HK-2 (cell line): ENCODE measurements at regions not wholly inside any gene's neighbourhood (a gene's known extent, or its start where the extent isn't known, plus 50 kb on each side); places are given as distances from the start of the nearest gene placed in this dataset.
"Not testable (repeated sequence)": the region's sequence is repeated elsewhere in the genome, so short reads cannot be mapped to it uniquely, and the experiment has no call there.

Source experiments
- DNase-seq: peaks from one replicate; pipeline ENCODE4 v3.0.0-alpha.2; 2018; ENCODE audit not compliant: unreplicated experiment

DNA sequence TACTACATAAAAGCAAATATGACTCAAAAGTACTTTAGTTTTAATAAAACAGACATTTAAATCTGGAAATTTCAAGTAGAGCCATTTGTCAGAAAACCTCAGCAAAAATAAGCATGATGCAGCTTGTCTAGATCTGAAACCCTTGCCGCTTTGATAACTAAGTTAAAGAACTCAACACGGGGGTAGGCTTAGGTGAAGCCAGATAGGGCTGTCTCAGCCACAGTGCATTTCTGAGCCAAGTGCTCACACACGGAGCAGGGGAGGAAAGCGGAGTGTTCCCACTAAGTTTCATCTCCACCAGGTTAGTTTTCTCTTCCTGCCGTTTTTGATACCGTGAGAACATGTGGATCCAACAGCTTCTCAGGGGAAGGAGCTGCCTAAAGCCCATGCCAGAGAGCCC lies 303.5 kb downstream of the BCL2L11 start:
- not testable (repeated sequence) for DNase-seq

DNA sequence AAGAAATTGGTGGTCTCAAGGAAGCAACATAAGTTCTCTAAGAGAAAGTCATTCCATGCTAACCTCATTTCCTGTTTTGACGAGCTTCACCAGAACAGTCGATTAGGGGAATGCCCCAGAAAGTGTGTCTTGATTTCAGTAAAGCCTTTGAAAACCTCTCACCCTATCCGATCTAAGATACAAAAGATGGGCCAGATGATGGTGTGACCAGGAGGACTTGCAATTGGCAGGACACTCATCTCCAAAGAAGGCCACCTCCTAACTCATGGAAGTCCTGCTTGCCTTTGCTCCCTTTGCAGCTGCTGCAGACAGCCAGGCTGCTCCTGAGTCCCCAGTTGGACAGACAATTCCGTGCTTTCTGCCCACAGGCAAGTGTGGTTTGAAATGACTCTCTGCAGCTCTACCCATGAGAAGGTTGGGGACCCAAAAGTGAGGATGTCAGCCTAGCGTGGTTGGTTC lies 304.2 kb downstream of the BCL2L11 start:
- not testable (repeated sequence) for DNase-seq

DNA sequence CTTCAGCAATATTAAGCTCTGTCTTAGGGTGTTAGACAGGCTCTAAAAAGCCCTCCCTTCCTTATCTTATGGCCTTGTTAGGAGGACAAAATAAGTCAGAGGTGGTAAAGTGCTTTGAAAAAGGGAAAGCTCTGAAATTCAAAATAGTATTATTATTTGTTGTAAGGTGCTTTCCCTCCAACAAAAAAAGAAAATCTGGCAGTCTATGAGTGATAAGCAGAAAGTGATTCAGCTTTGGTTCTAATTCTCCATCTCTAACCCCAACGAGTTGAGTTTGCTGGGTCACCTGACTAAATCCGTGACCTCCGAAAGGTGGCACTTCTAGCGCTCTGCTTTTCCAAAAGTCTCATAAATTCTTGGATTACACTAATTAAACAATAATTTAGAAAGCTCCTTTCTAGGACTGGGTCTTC lies 305.1 kb downstream of the BCL2L11 start:
- not testable (repeated sequence) for DNase-seq

DNA sequence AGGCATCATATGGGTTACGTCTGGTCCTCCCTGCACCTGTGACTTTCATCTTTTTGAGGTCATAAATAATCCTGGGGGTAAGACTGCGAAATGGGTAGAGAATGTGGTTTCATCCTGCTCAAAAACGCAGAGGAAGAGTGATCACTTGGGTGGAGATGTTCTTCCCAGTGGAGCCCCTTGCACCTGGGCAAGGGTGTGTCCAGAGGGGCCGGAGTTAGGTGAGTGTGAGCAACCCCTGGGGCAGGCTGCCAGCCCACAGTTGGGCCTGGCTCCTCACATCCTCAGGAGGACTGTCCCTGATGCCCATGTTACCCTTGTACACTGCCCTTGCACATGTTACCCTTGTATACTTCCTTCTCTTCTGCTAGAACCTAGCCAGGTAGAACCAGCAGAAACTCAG lies 306.6 kb downstream of the BCL2L11 start:
- not testable (repeated sequence) for DNase-seq

DNA sequence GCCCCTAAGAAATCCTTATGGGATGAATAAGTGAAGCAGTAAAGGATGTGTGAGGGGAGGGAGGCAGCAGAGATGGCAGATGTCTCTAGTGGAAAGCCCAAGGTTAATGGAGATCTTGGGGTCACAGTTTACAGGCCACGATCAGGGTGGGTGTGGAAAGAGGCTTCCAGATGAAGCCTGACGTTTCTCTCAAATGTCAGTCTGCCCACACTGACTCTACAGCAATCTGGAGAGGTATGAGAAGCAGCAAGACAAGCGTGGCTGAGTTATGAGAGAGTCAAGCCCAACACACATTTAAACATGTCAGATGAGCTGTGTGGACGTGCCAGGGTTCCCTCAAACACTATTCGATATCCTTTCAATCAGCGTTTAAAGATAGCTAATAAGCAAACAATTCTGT lies 308.2 kb downstream of the BCL2L11 start:
- DNase-seq: not testable (repeated sequence)

DNA sequence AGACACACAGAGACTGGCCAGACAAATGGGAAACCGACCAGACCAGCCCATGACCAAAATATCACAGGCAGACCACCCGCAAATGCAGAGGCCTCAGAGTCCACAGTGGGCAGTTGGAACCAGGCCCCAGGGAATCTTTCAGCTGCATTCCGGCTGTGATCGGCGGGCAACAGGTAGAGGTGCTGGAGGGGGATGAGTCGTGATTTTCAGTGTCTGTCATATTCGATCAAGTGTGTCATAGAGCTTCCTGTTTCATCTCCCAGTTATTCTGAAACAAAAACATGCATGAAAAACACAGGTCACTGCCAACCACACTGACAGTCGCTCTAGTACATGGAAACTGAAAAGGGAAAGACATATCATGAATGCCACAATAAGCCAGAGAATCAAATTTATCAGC lies 308.6 kb downstream of the BCL2L11 start:
- not testable (repeated sequence) for DNase-seq

DNA sequence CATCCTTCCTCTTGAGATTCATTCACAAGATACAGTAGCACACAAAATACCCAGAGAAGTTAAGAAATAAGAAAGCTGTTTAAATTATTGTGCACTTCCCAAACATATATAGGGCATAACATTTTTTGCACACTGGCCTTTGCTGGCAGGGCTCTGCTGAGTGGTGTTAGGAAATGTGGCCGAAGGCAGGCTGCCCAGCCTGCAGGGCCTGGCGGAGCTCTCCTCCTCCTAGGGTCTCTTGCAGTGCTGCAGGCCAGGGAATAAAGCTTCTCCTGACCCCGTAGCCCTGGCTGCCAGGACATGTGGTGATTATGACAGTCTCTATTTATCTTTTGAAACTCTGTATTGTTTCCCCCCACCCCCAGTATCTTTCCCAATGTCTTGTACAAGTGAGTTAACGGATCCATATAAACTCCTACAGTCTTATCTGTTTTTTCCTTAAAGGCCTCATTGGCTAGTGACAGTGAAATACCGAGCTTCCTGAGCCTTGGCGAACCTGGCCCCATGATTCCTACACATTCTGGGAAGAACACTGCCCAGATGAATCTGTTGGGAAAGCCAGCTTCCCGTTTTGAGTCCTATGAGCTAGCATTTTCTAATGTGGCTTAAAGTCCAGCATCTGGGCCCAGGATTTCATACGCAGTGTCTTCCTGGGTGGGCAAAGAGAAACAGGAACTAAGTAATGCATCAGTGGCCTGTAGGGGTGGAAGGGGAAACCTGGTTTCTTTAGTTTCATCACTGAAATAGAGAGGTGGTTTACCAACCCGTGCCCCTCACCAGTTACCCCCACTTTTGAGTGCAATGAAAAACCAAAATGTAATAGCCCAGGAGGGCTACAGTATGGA lies 310.3 kb downstream of the BCL2L11 start:
- not testable (repeated sequence) for DNase-seq

DNA sequence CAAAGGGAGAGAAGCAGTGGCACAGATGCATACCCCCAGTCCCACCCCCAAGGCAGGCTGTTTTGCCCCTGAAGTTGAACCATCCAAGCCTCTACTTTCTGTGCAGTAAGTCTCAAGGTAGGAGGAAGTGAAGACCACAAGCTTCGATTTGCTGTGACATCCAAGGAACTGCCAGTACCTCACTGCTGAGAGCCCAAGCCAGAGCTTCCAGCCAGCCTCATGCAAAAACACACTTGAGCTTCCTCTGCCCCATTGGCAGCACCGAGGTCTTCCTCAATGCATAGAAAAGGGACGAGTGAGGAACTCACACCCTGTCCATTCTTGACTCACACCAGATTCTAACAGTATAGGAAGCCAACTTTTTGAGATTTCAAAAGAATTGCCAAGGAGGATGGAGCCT lies 311.7 kb downstream of the BCL2L11 start:
- not testable (repeated sequence) for DNase-seq

DNA sequence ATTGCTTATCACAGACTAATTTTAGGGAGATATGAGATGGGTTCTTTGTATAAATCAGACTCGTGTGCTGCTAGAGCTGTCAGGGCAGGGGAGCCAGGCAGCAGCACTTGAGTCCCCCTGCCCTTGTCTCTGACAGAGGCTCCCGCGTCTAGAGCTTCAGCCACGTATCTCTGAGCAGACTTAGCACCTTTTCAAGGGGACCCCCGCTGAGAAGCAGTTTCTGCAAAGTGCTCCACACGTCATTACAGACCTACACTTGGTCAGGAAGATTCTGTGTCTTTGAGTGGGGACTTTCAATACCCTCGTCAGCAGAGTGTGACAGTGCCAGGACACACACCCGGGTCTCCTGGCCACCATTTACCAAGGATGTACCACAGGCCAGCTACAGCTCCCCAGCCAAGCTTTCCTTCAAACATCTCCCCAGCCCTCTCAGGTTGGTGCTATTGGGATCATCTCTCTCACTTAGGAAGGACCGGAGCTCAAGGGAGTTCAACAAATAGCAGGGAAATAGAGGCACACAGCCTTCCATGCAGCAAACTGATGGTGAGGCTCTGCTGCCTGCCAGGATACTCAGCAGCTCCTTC lies 312.3 kb downstream of the BCL2L11 start:
- DNase-seq: not testable (repeated sequence)

DNA sequence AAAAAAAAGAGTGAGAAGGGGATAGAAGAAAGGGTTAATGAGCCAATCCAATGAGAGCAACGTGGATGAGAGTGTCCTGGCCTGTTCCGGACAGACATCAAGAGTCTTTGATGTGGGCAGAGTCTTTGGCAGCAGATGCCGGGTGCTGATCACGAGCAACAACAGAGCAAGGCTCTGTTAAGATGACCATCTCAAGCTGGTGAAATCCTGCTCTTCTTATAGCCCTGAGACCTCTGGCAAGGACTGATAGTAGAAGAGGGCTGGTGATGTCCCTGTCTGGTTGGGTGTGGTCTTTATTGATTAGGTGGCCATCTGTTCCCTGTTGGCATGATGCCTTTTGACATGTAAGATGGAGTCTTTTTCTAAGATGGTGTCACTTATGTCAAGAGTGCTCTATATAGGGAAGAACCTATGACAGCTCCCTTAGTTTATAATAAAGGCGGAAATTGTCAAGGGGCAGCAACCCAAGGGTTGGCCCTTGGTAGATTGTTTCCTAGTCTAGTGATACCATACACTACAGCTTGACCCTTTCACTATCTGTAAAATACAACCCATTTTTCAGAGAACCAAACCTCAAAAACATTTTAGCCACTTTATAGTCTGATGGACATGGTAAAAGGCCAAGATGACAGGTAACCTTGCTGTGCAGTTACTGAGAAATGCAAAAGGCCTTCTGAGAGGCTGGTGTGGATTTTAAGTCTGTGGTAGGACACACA lies 313.3 kb downstream of the BCL2L11 start:
- not testable (repeated sequence) for DNase-seq

DNA sequence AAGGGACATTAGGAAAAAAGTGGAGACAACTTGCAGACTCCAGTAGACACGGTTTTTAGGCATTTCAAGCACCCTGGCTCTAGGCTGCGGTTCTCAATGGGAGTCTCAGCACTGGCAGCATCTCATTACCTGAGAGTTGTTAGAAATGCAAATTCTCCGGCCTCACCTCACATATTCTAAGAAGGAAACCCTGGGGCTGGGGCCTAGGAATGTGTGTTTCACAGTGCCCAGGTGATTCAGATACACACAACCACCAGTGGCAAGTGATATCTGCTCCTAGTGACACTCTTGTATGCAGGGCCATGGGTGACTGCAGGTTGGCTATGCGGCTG lies 313.9 kb downstream of the BCL2L11 start:
- not testable (repeated sequence) for DNase-seq

DNA sequence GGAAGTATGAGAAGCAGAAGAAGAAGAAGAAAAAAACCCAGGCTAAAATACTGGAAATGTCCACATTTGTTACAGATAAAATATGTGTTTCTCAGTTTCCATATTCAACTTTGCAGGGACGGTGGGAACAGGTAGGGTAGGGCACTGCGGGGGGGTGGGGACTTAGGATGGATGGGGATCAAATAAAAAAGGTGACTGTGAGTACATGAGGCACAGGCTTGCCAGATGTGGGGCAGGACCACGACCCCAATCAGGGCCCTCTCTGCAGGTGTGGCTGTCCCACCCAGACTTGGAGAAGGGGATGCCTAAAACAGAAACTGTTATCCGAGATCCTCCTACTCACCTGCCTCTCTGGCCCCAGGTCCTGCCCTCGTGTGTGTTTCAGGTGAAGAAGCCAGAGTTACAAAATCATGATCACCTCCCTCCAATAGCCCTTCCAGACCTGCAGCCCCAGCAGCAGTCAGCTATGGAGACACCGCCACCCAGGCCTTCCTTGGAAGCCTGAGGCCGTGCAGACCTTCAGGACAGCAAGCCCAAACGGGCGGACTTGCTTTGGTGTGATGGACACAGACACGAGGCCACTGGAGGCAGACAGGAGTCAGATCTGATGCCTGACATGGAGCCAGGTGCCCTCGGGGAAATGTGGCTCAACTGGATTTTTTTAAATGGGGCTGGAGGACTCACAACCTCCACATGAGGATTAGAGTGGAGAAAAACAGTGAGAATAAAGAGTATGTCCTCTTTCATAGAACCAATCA lies 315.0 kb downstream of the BCL2L11 start:
- not testable (repeated sequence) for DNase-seq

DNA sequence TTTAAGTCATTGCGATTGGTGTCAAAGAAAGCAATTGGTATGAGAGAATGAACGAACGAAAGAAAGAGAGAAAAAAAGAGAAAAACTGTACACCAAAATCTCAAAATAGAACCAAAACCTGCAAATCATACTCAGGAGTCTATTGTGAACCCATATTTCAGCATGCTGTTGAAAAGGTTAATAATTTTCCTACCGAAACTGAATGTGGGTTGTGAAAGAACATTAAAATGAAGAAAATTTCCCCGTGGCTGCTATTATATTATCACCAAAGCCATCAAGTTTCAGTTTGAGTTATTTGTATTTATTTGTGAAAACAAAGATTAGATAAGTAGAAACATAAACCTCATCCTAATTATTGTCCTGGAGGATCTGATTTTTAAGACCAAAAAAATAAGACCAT lies 315.7 kb downstream of the BCL2L11 start:
- DNase-seq: not testable (repeated sequence)

DNA sequence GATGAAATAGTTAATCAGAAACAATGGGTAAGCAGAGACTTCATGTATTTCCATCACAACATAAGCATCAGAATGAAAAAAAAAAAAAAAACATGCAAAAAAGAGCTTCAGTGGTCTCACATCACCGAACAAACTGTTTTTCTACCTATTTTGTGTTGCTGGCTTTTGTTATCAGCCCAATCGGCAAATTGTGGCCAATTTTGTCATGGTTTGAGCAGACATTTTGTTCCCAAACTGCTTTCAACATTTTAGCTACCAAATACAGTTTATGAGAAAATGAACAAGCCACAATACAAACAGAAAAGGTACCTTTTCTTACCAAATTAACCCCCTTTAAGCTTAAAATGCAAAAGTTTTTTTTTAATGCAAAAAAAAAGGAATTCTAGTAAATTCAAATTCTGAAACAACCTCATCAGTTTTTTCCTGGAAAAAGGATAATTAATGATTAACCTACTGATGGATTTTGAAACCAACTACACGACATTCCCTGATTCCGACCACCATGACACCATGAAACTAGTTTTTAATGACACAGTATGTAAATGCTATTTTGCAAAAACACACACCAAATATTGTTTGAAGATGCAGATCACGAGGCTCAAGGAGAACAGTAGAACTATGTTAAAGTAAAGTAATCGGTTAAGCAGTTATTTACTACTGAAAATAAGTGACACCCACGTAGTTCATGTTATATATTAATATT lies 316.7 kb downstream of the BCL2L11 start:
- not testable (repeated sequence) for DNase-seq

DNA sequence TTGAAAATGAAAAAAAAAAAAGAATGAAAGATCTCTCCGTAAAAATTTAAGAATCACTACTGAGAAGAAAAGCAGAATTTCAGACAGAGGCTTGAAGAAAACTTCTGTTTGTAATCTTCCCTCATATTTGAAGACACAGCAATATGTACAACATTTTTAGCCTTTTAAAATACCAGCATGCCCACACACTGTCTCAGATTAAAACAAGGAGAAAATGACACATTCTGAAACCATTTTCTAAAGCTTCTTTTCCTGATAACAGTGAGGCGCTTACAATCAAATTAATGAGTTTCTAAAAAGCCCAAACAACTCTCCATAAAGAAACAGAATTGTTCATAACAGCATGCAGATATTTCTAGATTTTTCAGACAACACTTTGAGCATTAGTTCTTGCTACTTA lies 317.4 kb downstream of the BCL2L11 start:
- DNase-seq: not testable (repeated sequence)

DNA sequence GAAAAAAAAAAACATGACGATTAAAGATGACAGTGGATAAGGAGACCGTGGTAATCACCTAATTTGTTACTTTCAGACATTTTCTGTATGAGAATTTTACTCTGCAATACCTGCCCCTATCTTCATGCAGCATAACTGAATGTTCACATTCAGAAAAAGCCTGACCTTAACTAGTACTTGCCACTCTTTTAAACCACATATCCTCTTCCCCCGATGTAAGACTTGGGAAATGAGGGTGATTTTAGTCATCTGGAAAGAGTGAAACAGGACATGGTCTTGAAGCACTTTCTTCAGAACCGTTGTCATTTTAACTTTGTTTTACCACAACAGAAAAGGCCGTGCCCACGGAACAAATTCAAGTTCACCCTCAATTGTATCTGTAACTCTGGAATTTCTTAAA lies 318.5 kb downstream of the BCL2L11 start:
- DNase-seq: not testable (repeated sequence)

DNA sequence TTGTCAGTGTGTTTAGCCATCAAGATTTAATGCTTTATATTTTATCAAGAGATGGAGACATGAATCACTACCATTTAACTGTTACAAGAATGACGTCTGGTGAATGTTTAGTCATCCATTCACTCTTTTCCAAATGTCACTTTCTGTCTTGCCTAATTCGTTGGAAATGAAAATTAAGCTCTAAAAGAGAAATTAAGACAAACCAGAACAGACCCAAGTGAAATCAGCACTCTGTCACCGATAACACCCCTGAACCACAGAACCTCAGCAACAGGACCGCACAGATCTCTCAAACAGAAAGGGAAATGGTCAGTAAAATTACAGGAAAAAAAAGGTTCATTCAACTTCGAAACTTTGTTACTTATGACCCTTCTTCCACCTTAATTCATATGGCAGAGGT lies 320.9 kb downstream of the BCL2L11 start:
- not testable (repeated sequence) for DNase-seq

DNA sequence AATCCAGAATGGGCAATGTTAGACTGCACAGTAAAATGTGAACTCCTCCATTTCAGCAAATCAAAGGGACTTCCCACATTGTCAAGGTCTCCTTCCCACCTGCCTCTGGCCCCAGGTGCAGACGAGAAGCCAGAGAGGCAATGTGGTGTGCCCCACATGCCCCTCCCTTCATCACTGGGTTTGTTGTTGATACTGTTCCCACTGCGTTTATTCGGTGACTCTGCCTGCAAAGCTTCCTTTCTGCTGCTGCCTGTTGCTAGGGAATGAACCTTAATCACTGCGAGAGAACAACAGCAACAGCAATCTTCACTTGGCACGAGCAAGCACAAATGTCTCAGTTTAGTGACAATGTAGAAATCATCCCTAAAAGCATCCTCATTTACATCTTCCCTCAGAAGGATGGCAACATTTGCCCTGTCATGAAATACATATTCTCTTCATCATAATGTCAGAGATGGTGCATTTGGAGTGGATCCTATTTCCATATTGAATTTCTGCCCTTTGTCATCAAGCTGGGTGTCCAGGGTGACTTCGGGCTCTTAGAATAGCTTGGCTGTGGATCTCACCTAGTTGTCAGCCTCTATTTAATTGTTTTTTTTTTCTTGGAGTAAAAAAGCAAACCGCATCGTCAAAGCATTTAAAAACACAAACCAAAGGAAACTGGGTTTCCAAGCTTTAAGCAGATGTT lies 322.2 kb downstream of the BCL2L11 start:
- not testable (repeated sequence) for DNase-seq

DNA sequence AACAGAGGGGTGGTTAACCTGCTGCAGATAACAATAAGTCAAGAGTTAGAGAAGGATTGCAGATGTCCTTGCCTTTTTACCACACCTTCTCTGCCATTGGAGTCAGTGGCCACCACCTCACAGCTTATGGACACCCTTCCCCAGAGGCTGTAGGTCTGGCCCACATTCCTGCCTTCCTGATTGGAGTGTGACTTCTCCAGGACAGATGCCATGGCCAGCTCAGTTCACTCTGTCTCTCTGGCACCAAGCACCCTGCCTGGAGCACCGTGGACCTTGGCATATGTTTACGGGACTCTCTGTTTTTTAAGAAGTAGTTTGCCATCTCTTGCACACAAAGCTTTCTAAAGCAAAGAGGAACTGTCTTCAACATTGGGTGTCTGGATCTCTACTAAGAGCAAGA lies 323.8 kb downstream of the BCL2L11 start:
- not testable (repeated sequence) for DNase-seq

DNA sequence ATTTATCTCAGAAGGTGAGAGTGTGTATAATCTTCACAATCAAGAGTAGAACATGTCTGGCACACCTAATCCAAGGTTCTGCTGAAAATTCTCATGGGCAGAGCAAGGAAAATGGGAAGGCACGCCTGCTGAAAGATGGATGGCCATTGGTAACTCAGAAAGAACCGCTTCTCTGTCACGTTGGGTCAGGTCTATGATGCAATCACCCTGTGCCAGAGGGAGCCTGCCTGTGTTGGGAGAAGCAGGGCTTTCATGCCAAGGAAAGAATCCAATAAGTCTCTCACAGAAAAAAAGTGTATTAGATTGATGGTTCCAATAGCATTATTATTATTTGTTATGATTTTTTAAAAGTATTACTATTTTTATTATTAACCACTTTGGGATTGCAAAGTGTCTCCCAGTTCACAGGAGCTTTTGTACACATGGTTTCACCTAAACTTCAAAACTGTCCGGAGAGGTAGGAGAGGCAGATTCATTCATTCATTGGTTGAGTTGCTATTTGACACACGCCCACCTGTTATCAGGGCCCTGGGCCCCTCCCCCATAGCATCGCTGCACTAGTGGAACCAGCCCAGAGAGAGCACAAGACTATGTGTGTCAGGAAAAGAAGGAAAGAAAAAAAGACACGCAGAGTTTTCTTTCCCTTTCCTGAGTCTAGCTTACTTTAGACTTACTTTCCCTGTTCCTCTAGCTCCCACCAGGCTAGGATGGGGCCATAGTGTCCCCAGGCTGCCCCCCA lies 324.6 kb downstream of the BCL2L11 start:
- DNase-seq: not testable (repeated sequence)
